ENCODE measurements at regions not wholly inside any gene's neighbourhood (a gene's known extent, or its start where the extent isn't known, plus 50 kb on each side); places are given as distances from the start of the nearest gene placed in this dataset.

GRCh38 chr6:139569566-139569965 is 195.1 kb upstream of the CITED2 start:
- TF ChIP-seq CTCF (IDR thresholded peaks at IDR 0.05) (no peak), EZH2phosphoT487 (IDR thresholded peaks at IDR 0.05) (no peak)
